HL-60 (cell line): ENCODE measurements at regions not wholly inside any gene's neighbourhood (a gene's known extent, or its start where the extent isn't known, plus 50 kb on each side); places are given as distances from the start of the nearest gene placed in this dataset.

Experiments
- CTCF ChIP-seq: IDR thresholded peaks from one replicate; pipeline ENCODE4 v1.5.1; 2011; ENCODE audit warnings: low read length, control low read depth, inconsistent platforms; ENCODE audit not compliant: insufficient read depth
- POLR2AphosphoS5 ChIP-seq: IDR thresholded peaks from 2 replicates; pipeline ENCODE4 v1.6.1; 2012; ENCODE audit warnings: low read depth
- REST ChIP-seq: IDR thresholded peaks from 2 replicates; pipeline ENCODE4 v1.6.1; 2012; ENCODE audit warnings: low read depth; ENCODE audit not compliant: insufficient replicate concordance
- SPI1 ChIP-seq: IDR thresholded peaks from 2 replicates; pipeline ENCODE4 v1.6.1; 2012; ENCODE audit warnings: low read depth, mild to moderate bottlenecking, borderline replicate concordance

- TF ChIP-seq REST = peak; percentile 96
- TF ChIP-seq CTCF = no peak
- TF ChIP-seq SPI1 = no peak
- TF ChIP-seq POLR2AphosphoS5 = no peak
These were observed 169.8 kb upstream of the CXADR start for GRCh38 chr21:17343055-17343454.
